Activated CD8-positive, alpha-beta T cell treated with anti-CD3 and anti-CD28 coated beads for 36 hours (primary cell): ENCODE measurements at regions not wholly inside any gene's neighbourhood (a gene's known extent, or its start where the extent isn't known, plus 50 kb on each side); places are given as distances from the start of the nearest gene placed in this dataset.
A peak's percentile ranks its signal among the peaks of the same experiment; 100 is the strongest.

Experiments used
- ATAC-seq: fragments of 200-7000 bp; cut with Tn5 transposase; one replicate; pipeline ENCODE4 v1.10.0; 2021; ENCODE audit warnings: mild to moderate bottlenecking, moderate library complexity
- CTCF ChIA-PET: fragments of 350-600 bp; sonication (Branson Sonifier 250); formaldehyde crosslinking; loops from one replicate; lab custom pipeline; 2021; ENCODE audit warnings: antibody characterized with exemption; lab: Charles Lee
- POLR2A ChIA-PET: fragments of 350-600 bp; sonication (Branson Sonifier 250); formaldehyde crosslinking; loops from one replicate; lab custom pipeline; 2021; ENCODE audit warnings: antibody characterized with exemption; lab: Charles Lee
- DNase-seq: peaks from one replicate; pipeline ENCODE4 v3.0.0-alpha.2; 2020
- H3K27ac Mint-ChIP-seq: one replicate; pipeline ENCODE4 v1.8.0; 2021; ENCODE audit warnings: mild to moderate bottlenecking, mixed read lengths
- H3K27me3 Mint-ChIP-seq: one replicate; pipeline ENCODE4 v1.8.0; 2021; ENCODE audit warnings: mixed read lengths
- H3K36me3 Mint-ChIP-seq: one replicate; pipeline ENCODE4 v1.8.0; 2021; ENCODE audit warnings: low read depth, mixed read lengths
- H3K4me1 Mint-ChIP-seq: one replicate; pipeline ENCODE4 v1.8.0; 2021; ENCODE audit warnings: low read depth, mixed read lengths
- H3K4me3 Mint-ChIP-seq: one replicate; pipeline ENCODE4 v1.8.0; 2021; ENCODE audit warnings: mild to moderate bottlenecking, moderate library complexity, mixed read lengths
- H3K9me3 Mint-ChIP-seq: one replicate; pipeline ENCODE4 v1.8.0; 2021; ENCODE audit warnings: mixed read lengths
- CTCF ChIP-seq: fragments of 200-600 bp; IDR thresholded peaks from one replicate; pipeline ENCODE4 v1.8.0; 2022; ENCODE audit warnings: antibody characterized with exemption, mild to moderate bottlenecking
- intact Hi-C: fragments of 100-400 bp; cut with micrococcal nuclease; formaldehyde crosslinking; loops from one replicate; pipeline ENCODE4 v1.10.0; 2022

- no peak for ATAC-seq
- no peak for DNase-seq
- ChIA-PET CTCF (no interaction called here), POLR2A (no interaction called here)
- intact Hi-C loops = no loop called here
- no peak for TF ChIP-seq CTCF
- Mint-ChIP-seq H3K36me3 (peaks cover 4% of the 10 kb centered on the region), H3K4me3 (no peak overlapping the region), H3K4me1 (no peaks in the 10 kb centered on the region), H3K27ac (no peak overlapping the region), H3K27me3 (no peaks in the 10 kb centered on the region), H3K9me3 (peaks cover 24% of the 10 kb centered on the region)
Observed at GRCh38 chr4:151948351-151949016, 187.7 kb upstream of the GATB start.

GRCh38 chr4:151946718-151947117 lies 185.9 kb upstream of the GATB start:
- no peaks in the 10 kb centered on the region for H3K27me3 Mint-ChIP-seq
- ChIA-PET POLR2A (no interaction called here), CTCF (no interaction called here)
- peaks cover 4% of the 10 kb centered on the region for H3K36me3 Mint-ChIP-seq
- TF ChIP-seq CTCF = no peak
- intact Hi-C loops = no loop called here
- ATAC-seq = no peak
- no peak for DNase-seq
- H3K27ac Mint-ChIP-seq = no peak overlapping the region
- peaks cover under 1% of the 10 kb centered on the region for H3K4me1 Mint-ChIP-seq
- peaks cover 25% of the 10 kb centered on the region for H3K9me3 Mint-ChIP-seq
- H3K4me3 Mint-ChIP-seq = no peak overlapping the region

- Mint-ChIP-seq H3K27ac (no peak overlapping the region), H3K4me1 (peaks cover 14% of the 10 kb centered on the region), H3K9me3 (peaks cover 28% of the 10 kb centered on the region), H3K27me3 (no peaks in the 10 kb centered on the region), H3K36me3 (peaks cover 4% of the 10 kb centered on the region), H3K4me3 (no peak overlapping the region)
- ATAC-seq (no peak), DNase-seq (no peak)
- CTCF ChIA-PET = interaction anchor here (0.9 kb wide), 1 partner anchor 14 kb away, joined by 3 read pairs; no protein-coding TSS in a partner anchor
- POLR2A ChIA-PET = interaction anchor here (1.1 kb wide), 1 partner anchor 47 kb away, joined by 3 read pairs; no protein-coding TSS in a partner anchor
- intact Hi-C loops = no loop called here
- no peak for TF ChIP-seq CTCF
Observed at GRCh38 chr4:151942971-151943370, 182.2 kb upstream of the GATB start.

DNA sequence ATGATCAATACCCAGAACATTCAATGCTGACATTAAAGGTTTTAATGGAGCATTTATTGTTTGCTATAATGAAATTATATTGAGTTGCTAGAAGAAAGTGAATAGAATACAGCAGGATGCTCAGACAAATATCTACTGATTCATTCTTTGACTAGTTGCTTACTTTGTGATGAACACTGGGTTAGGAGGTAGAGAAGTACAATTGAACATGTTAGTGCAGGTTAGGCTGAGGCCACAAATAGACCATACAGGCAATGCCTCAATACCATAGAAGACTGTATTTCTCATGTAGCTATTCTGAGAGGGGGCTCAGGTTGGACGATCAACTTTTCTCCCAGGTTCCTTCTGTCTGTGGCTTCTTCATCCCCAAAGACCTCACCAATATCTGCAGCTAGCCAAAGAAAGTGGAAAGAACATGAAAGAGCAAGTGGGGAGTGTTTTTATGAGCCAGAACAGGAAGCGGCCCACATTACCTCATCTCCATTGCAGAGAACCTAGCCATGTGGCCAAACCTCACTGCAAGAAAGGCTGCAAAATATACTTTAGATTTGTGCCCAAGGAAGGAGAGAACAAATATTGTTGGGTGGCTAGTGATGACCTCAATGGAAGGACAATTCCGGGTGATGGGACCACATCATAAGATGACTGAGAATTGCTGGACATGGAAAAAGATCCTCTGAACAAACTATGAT lies 180.3 kb upstream of the GATB start:
- Mint-ChIP-seq H3K4me1 (peaks cover 14% of the 10 kb centered on the region), H3K27ac (peak overlapping the region; percentile 5), H3K4me3 (no peak overlapping the region), H3K9me3 (peaks cover 12% of the 10 kb centered on the region), H3K27me3 (no peaks in the 10 kb centered on the region), H3K36me3 (no peaks in the 10 kb centered on the region)
- TF ChIP-seq CTCF = no peak
- ATAC-seq (no peak), DNase-seq (no peak)
- CTCF ChIA-PET = no interaction called here
- intact Hi-C loops = no loop called here
- POLR2A ChIA-PET = no interaction called here

DNA sequence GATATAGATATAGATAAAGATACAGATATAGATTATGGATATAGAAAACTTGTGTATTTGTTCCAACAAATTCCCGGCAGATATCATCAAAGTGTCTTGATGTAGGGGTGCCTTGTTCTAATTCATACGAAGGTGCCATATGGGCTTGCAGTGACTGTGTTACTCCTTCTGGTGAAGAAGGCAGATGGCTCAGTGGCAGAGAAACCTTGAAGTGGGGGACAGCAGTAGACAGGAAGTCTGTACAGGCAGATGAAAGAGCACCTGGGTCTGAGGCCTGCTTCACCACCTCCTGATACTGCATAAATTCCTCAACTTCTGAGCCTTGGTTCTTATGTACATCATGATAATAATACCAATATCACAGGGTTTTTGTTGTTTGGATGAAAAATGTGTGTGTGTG lies 179.5 kb upstream of the GATB start:
- ChIA-PET POLR2A (interaction anchor here (0.5 kb wide), 1 partner anchor 112 kb away, joined by 3 read pairs; no protein-coding TSS in a partner anchor), CTCF (no interaction called here)
- no peak for TF ChIP-seq CTCF
- H3K4me3 Mint-ChIP-seq = no peak overlapping the region
- peaks cover 9% of the 10 kb centered on the region for H3K9me3 Mint-ChIP-seq
- H3K36me3 Mint-ChIP-seq = no peaks in the 10 kb centered on the region
- DNase-seq (no peak), ATAC-seq (peak; percentile 37)
- H3K27ac Mint-ChIP-seq = peak overlapping the region; percentile 54
- intact Hi-C loops = no loop called here
- peaks cover 14% of the 10 kb centered on the region for H3K4me1 Mint-ChIP-seq
- no peaks in the 10 kb centered on the region for H3K27me3 Mint-ChIP-seq
